Inferior parietal cortex (tissue), 1 donor: ENCODE measurements at regions not wholly inside any gene's neighbourhood (a gene's known extent, or its start where the extent isn't known, plus 50 kb on each side); places are given as distances from the start of the nearest gene placed in this dataset.
"Not testable (repeated sequence)": the region's sequence is repeated elsewhere in the genome, so short reads cannot be mapped to it uniquely, and the experiment has no call there.

ENCODE experiments used
- DNase-seq: peaks from one replicate; pipeline ENCODE4 v3.0.0-alpha.2; 2016; ENCODE audit errors: extremely low spot score

GRCh38 chr21:33993286-33994231, 78.0 kb upstream of the ATP5PO start:
- DNase-seq, result no peak

- not testable (repeated sequence) for DNase-seq
Observed at GRCh38 chr21:33992412-33992811, 76.8 kb upstream of the ATP5PO start.

GRCh38 chr21:33991133-33991532, 75.5 kb upstream of the ATP5PO start:
- no peak for DNase-seq

GRCh38 chr21:33989440-33989839, 73.8 kb upstream of the ATP5PO start:
- no peak for DNase-seq

GRCh38 chr21:33988237-33989017, 72.8 kb upstream of the ATP5PO start:
- DNase-seq, result no peak

GRCh38 chr21:33987461-33987860, 71.9 kb upstream of the ATP5PO start:
- DNase-seq, result no peak

GRCh38 chr21:33985117-33986050, 69.8 kb upstream of the ATP5PO start:
- DNase-seq, result no peak

GRCh38 chr21:33984021-33984481, 68.4 kb upstream of the ATP5PO start:
- DNase-seq, result no peak

- no peak for DNase-seq
Observed at GRCh38 chr21:33981391-33982101, 65.9 kb upstream of the ATP5PO start.

- DNase-seq, result no peak
Observed at GRCh38 chr21:33980276-33980916, 64.8 kb upstream of the ATP5PO start.

- DNase-seq, result no peak
Observed at GRCh38 chr21:33978585-33978984, 63.0 kb upstream of the ATP5PO start.

GRCh38 chr21:33977721-33978369, 62.2 kb upstream of the ATP5PO start:
- no peak for DNase-seq

- no peak for DNase-seq
Observed at GRCh38 chr21:33977017-33977720, 61.6 kb upstream of the ATP5PO start.

GRCh38 chr21:33976082-33977016, 60.7 kb upstream of the ATP5PO start:
- peak; percentile 36 for DNase-seq

GRCh38 chr21:33975548-33976081, 60.0 kb upstream of the ATP5PO start:
- DNase-seq, result no peak

- no peak for DNase-seq
Observed at GRCh38 chr21:33974513-33975468, 59.2 kb upstream of the ATP5PO start.

- no peak for DNase-seq
Observed at GRCh38 chr21:33973268-33973667, 57.7 kb upstream of the ATP5PO start.
